HG02981 (cell line): ENCODE measurements at regions not wholly inside any gene's neighbourhood (a gene's known extent, or its start where the extent isn't known, plus 50 kb on each side); places are given as distances from the start of the nearest gene placed in this dataset.

ENCODE experiments used
- ATAC-seq: cut with Tn5 transposase; IDR thresholded peaks from one replicate; pipeline ENCODE4 v1.9.1; 2021; ENCODE audit warnings: mild to moderate bottlenecking, moderate library complexity; ENCODE audit not compliant: unreplicated experiment

DNA sequence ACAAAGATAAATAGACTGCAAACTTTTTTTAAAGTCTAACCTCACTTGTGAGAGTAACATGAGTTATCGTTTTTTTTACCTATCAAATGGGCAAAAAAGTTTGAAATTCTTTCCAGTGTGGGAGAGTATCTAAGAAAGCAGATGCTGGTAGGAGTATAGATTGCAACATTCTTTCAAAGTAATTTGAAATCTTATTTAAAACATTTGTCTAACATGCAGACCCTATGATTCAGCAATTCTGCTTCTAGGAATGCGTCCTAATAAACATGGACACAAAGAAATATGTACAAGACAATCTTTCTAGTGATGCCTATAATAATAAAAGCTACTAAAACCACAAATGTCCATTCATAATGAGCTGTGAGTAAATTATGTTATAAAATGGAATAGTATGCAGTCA, 110.4 kb upstream of the TMCC3 start:
- ATAC-seq: no peak

DNA sequence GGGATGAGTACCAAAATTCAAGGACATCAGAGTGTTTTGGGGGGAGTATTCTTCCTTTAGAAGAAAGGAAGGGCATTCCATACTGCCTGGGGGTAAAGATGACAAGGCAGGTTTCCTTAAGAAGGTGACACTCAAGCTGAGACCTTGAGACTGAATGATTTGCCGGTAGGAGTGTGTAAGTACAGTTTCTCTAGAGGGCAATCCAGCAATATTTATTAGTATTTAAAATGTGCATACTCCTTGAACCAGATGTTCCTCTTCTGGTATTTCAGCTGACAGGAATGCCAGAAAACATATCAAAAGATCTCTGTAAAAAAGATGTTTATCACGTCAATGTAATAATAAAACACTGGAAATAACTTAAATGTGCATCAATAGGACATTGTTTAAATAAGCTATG, 106.4 kb upstream of the TMCC3 start:
- ATAC-seq: no peak

DNA sequence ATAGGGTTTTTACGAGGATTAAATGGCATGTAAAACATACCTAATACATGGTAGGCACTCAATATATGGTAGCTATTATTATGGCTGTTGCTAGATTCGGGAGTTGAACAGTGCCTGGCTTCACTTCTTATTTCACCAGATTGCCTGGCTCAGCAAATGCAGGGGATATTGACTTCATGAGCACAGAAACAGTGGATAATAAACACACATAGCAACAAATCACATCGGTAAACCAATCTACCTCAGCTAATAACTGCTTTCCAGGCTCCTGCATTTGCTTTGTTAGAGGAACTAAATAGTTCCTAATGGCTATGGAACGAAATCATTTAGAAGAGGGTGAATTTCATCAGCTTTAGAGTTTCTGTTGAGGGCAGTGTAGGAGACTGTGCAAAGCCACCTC, 105.2 kb upstream of the TMCC3 start:
- ATAC-seq: no peak

DNA sequence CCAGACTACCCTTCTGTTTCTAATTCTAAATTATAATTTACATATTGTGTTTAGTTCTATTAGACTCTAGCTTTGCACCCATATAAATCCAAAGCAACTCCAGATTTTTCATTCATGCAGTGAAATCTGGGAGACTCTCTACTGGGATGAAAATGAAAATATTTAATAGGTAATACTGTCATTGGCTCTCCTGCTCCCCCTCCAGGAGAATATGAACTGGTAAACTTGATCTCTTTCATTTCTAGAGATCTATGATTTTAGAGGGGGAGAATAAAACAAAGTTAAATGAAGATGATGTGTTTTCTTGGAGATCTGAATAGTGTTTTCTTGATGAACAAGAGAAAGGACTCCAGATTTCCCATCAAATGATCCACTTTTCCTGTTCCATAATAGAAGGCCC, 104.3 kb upstream of the TMCC3 start:
- no peak for ATAC-seq

DNA sequence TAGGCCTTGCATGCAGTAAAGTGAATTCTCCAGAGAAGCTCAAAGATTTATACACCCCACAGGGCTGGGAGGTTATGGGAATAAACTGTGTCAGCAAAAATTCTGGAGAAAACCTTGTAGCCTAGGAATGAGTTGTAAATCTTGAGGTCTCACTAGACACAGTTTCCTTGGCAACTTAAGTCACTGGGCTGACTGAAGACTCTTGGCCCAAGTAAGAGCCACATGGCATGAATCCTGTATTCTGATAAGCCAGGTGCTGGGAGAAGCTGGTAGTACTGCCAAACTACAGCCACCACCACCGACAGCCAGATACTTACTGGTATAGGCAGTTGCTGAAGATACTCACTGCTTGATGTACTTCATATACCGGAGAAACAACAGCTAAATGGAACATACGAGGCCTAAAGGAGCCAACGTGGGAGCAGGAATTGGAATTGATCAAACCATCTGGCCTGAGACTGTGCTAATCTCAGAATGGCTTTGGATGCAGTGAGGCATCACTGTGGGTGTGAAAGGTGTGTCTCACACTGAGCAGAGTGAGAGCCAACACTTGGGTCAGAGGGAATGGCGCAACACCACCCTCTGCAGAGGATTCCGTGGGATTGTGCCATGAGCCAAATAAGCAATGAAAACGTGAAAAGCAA, 102.8 kb upstream of the TMCC3 start:
- no peak for ATAC-seq

DNA sequence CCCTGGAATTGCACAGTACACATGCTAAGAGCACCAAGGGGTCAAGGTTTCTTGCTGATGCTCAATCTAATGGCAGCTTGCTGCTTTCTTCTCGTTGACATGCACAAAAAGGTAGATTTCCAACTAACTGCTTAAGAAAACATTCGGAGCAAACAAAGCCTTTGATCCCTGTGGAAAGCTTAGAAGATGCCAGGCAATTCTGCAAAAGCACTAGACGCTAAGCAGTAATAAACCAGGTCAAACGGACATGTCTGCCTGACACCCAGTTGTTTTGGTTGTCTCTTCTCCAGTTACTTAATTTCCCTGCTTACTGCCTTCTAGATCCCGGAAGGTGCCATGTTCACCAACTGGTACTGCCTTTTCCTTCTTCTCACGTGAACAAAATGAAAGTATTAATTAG, 100.5 kb upstream of the TMCC3 start:
- no peak for ATAC-seq

DNA sequence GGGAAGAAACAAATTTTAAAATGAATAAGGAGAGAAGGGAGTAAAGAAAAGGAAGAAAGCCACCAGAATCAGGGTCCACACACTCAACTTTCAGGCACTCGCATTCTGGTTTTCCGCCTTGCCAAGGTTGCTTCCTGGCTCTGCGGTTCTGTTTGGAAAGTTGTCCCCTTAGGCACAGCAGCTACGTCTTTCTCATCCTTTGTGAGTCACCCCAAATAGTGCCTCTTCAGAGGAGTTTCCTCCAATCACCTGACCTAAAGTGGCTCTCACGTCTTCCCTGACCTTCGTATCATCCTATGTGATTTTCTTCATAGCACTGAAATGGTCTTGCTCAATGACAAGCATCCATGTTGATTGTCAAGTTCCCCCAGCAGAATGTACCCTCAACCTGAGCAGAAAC, 99.5 kb upstream of the TMCC3 start:
- ATAC-seq: no peak

DNA sequence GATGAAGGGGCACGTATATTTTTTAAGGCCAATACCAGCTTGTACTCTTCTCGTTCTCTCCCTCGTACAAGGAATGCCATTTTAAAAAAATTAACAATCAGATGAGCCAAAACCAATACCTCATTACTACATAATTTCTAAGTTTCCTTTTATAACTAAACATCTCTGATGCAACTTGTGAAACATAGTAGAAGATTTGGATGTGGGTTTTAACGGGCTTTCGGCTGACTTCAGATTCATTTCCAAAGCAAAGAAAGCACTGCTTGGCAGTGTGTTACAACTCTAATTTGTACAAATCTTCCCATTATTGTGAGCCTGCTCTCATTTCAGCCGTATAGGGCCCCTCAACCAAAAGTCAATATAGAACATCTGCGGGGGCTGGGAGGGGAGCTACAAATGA, 99.1 kb upstream of the TMCC3 start:
- no peak for ATAC-seq

DNA sequence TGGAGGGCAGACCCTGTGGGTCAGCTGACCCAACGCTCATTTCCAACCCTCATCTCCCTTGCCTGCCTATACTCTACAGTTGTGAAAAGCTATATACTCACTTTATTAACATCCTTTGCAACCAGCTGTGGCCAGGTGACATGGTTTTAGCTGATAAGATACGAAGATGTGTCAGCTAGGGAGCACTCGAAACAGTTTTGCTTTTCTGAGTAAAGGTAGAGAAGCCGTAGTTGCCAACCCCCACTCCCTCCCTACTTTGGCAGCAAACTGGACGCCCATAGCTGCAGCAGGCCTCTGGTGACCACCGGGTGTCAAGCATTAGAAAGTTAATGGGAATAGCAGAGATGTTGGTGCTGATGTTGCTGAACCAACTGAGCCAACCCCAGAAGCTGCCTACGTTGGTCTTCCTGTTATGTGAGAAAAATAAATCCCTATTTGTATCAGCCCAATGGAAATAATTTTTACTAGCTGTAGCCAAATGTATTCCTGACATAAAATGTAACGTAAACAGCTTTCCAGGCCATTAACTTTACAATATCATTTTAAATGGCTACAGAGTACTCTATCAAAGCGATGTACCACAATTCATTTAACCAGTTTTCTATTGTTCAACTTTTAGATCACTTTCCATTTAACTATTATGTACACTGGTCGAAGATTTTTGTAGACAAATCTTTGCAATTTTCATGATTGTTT, 98.5 kb upstream of the TMCC3 start:
- no peak for ATAC-seq

DNA sequence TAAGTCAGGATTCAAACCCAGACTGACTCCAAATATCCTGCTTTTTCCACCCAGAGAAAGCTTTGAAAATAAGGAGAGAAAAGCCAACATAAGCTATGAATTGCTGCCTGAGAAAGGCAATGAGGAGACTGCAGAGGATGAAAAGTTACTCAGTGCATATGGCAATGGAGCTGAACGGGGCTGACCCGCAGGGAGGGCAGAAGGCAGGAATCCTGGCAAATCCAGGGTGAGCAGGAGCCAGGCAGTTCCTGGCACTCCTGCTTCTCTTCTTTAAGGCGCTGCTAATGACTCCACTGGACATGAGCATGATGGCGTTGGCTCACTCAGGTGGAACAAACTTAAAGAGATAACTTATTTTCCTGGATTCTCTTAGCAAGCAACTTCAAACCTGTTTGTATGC, 95.2 kb upstream of the TMCC3 start:
- no peak for ATAC-seq

DNA sequence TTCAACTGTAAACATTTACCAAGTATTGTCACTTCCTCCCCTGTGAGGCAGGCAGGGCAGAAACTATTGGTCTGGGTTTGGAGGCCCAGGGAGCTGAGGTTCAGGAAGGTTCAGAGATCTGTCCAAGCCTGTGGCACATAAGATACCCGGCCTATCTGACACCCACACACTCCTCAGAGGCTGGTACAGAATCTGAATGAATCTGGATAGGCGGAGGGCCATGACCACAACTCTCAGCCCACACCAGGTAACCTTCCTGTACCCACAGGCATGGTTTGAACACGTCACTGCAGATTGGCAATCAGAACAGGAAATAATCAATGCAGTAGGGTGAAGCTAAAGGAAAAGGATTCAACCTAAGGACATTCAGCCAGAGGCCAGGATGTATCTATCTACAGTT, 92.8 kb upstream of the TMCC3 start:
- no peak for ATAC-seq

DNA sequence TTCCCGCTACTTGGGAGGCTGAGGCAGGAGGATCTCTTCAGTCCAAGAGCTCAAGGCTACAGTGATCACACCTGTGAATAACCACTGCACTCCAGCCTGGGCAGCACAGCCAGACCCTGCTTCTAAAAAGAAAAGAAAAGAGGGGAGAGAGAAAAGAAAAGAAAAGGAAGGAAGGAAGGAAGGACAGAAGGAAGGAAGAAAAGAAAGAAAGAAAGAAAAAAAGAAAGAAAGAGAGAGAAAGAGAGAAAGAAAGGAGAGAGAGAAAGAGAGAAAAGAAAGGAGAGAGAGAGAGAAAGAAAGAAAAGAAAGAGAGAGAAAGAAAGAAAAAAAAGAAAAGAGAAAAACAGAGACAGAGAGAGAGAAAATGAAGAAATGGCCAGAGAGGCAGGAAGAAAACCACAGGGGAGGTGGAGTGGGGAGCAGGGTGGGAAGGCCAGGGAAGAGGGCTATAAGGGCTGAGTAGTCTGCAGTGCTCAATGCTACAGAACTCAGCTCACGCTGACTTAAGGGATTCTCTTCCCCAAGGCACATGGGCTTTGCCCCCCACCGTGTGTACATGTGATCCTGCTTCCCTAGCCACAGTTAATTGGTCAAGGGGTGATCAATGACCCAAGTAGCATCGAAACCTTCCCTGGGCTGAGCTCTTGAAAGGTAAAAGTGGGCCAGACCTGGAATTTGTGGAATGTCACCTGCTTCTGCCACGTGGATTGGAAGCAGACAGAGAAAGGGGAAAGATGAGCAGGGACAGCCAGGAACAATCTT, 90.4 kb upstream of the TMCC3 start:
- no peak for ATAC-seq

DNA sequence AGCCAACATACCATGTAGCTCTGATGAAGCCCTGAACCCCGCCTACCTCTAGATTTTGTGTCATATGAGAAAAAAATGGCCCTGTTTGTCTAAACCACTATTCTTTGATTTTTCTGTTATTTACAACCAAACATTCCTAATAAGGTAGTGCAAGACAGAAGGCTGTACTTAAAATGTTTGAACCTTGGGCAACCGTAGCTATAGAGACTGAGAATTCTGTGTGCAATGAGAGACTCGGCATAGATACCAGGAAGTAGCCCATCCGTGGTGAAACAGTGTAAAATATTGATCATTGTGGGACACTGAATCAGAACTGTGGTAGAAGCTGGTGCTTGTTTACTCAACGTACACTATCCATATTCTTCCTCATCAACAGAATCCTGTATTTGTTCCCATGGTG, 86.5 kb upstream of the TMCC3 start:
- no peak for ATAC-seq

DNA sequence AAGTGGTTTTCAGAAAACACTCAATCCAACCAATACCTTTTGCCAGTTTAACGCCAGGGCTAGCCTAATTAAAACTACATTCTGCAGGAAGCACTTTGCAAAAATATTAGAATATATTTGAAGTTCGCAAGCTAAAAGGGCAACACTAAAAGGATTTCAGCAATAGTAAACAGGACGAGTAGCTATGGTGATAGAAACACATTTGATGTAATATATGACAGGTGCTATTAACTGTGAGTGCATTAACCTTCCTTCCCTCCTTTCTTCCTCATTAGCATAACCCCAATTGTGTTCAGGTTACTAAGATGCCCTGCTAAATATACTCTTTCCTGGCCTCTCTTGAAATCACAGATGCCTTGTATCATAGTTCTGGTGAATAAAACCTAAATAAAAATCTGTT, 85.6 kb upstream of the TMCC3 start:
- no peak for ATAC-seq

DNA sequence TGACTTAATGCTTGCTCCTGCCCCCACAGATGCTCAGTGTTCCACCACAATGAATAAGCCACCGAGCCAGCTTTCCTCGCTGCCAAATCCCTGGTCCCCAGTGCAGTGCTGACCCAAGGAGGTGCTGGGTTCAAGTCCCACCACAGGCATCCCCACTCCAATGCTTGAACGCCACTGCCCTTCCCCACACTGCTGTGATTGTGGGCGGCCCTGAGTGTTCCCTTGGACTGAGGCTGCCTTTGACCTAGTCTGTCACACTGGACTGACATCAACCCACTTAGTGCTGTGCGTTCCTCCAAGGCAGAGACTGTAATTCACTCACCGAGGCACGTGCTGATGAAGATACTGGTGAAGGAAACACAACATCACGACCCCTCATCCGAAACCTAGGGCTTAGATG, 83.4 kb upstream of the TMCC3 start:
- ATAC-seq: no peak

DNA sequence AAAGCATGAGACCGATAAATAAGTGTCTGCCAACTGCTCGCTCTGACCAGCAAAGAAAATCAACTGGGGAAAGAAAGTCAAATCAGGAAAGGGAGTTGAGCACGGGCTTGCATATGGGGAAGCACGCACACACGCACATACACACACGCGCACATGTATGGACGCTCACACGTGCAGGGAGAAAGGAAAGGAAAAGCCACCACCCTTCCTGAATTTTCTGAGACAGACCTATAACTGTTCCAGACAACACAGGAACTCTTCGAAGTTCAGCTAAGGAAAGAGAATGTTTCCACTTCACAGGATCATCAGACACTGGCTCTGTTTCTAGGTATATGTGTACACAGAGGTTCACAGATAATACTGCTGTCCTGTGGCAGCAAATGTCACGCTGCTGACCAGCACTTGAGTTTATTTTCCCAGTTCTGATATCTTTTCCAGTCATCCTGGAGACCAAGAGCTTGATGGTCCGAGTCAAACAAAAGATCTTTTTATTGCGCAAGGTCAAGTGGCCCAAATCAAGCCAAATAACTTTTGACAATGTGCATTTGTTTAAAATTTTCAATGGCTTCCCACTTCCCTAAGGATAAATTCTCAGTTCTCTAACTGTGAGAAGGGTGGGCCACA, 82.1 kb upstream of the TMCC3 start:
- ATAC-seq: no peak

DNA sequence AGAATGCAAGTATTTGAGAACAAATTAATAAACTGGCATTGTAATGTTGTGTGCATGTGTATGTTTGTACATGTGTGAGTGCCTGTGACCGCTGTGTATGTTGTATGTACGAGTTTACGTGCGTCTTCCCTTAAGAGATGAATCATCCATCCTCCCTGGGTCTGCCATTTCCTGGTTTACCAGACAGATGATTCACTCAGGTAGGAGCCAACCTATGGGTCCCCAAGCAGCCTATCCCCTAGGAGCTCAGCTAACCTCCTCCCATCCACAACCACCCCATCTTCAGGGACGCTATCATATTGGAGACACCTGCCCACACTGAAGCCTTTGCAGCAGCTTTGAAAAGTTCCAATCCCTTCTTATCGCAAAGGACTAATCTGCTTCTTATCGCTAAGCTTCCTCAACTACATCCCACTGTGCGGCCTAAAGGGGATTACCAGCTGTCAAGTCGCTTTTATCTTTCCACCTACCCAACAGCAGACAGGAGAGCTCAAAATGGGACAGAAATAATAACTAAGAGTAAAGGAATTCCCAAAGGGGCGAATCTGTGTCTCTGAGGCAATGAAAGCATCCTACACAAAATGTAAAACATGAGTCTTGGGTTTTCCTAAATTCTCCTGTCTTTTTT, 81.5 kb upstream of the TMCC3 start:
- ATAC-seq: no peak

DNA sequence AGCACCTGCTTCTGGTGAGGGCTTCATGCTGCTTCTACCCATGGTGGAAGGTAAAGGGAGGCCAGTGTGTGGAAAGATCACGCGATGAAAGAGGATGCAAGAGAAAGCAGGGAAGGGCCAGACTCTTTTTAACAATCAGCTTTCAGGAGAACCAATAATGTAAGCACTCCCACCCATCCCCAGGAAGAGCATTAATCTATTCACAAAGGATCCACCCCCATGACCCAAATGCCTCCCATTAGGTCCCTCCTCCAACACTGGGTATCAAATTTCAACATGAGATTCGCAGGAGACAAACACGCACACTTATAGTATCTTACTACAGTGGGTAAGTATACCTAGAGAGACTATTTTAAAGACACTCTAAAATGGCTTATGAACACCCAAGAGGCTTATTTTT, 80.5 kb upstream of the TMCC3 start:
- ATAC-seq: no peak

DNA sequence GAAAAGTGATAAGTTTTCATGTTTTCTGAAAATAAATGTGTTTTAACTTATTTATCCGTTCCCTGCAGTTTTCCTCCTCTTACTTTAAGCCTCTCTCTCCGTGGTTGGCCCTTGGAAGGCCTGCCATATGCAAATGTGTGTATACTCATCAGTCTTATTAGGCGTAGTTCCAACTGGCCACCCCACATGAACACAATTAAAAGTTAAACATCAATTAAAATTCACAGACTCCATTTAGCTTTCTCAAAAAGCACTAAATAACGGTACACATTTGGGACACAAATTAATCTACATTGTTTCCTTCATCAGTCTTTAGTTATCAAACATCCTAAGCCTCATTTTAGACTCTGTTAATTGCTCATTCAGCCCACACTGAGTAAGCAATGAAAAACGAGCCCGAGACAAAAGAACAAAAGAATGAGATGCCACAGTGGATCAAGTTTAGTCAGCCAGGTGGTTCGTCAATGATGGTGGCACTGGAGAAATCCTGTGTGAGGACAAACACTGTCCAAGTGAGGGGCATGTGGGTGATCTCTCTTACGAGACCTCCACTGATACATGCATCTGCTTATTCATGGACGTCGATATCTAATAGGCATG, 76.0 kb upstream of the TMCC3 start:
- ATAC-seq: no peak

DNA sequence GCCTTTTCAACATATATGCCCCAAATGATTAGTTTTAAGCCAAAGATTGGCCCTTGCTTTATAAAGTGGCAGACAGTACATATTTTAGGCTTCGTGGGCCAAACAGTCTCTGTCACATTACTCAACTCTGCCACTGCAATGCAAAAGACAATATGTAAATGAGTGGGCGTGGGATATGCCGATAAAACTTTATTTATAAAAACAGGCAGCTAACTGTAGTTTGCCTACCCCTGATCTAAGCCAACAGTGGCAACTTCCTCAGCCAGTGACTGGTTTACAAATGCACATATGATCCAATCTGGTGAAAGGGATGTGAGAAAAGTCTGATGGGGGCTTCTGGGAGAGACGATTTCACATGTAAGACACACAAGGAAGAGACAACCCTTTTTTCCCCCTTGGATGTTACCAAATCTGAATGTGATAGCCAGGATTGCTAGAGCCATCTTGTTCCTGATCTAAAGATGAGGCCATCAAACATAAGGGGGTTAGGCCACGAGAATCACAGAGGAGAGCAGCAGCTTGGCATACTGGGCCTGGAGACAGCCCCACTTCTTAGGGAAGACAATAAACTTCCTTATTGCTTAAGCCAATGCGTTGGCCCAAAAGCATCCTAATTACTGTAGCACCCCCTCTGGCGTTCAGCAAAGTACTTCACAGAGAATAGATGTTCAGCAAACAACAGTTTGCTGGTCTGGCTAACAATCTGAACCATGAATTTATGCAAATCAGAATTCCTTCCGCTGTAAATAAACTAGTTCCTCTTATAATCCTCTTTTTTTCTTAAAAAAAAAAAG, 75.2 kb upstream of the TMCC3 start:
- ATAC-seq: no peak
